Retinal pigment epithelial cell (primary cell): ENCODE measurements at regions not wholly inside any gene's neighbourhood (a gene's known extent, or its start where the extent isn't known, plus 50 kb on each side); places are given as distances from the start of the nearest gene placed in this dataset.

Source experiments
- DNase-seq: peaks from one replicate; pipeline ENCODE4 v3.0.0-alpha.2; 2010; ENCODE audit warnings: low read depth
- H3K4me3 ChIP-seq: 2 replicates; pipeline ENCODE4 v1.5.1; 2011; ENCODE audit warnings: mild to moderate bottlenecking, low read length, control low read depth, moderate library complexity
- CTCF ChIP-seq: conservative IDR thresholded peaks from 2 replicates; pipeline ENCODE4 v1.5.1; 2011; ENCODE audit warnings: low read depth, low read length, control low read depth, inconsistent platforms

GRCh38 chr20:57849121-57849520, 139.3 kb upstream of the PMEPA1 start:
- TF ChIP-seq CTCF, result no peak
- H3K4me3 ChIP-seq, result no peak overlapping the region
- no peak for DNase-seq

GRCh38 chr20:57848282-57848681, 138.5 kb upstream of the PMEPA1 start:
- TF ChIP-seq CTCF, result no peak
- no peak overlapping the region for H3K4me3 ChIP-seq
- no peak for DNase-seq

- H3K4me3 ChIP-seq, result no peak overlapping the region
- no peak for TF ChIP-seq CTCF
- DNase-seq, result no peak
Measured at GRCh38 chr20:57847104-57847503, 137.3 kb upstream of the PMEPA1 start.

GRCh38 chr20:57844626-57845596, 135.1 kb upstream of the PMEPA1 start:
- DNase-seq, result no peak
- H3K4me3 ChIP-seq, result no peak overlapping the region
- no peak for TF ChIP-seq CTCF

- no peak for TF ChIP-seq CTCF
- H3K4me3 ChIP-seq, result no peak overlapping the region
- no peak for DNase-seq
Measured at GRCh38 chr20:57843941-57844625, 134.3 kb upstream of the PMEPA1 start.

GRCh38 chr20:57842720-57843119, 132.9 kb upstream of the PMEPA1 start:
- TF ChIP-seq CTCF, result no peak
- DNase-seq, result no peak
- no peak overlapping the region for H3K4me3 ChIP-seq
